A673 (cell line): ENCODE measurements at regions not wholly inside any gene's neighbourhood (a gene's known extent, or its start where the extent isn't known, plus 50 kb on each side); places are given as distances from the start of the nearest gene placed in this dataset.

Experiments
- BruUV-seq: library from RNA; stranded (reverse); fragments of 400-500 nt; replicated peaks from 2 replicates; lab custom pipeline; 2021; lab: Mats Ljungman, UMichigan
- CTCF ChIA-PET: fragments of 300-600 bp; sonication (Branson Sonifier 250); formaldehyde crosslinking; loops from one replicate; lab custom pipeline; 2022; ENCODE audit warnings: antibody characterized with exemption; lab: Charles Lee
- POLR2A ChIA-PET: fragments of 300-600 bp; sonication (Branson Sonifier 250); formaldehyde crosslinking; loops from one replicate; lab custom pipeline; 2022; ENCODE audit warnings: antibody characterized with exemption; ENCODE audit not compliant: low non-redundant PET; lab: Charles Lee
- DNase-seq: peaks from one replicate; pipeline ENCODE4 v3.0.0-alpha.2; 2015; ENCODE audit warnings: low spot score
- H3K27ac ChIP-seq: fragments of 200-600 bp; sonication (generic); 2 replicates; pipeline ENCODE4 v1.5.1; 2016; ENCODE audit warnings: mixed run types, low read depth, mild to moderate bottlenecking, mixed read lengths, antibody characterized with exemption, low read length; ENCODE audit not compliant: poor library complexity, severe bottlenecking
- H3K27me3 ChIP-seq: fragments of 200-600 bp; sonication (generic); replicated peaks from 2 replicates; pipeline ENCODE4 v1.6.1; 2017; ENCODE audit warnings: mixed run types, low read depth, mild to moderate bottlenecking, mixed read lengths, antibody characterized with exemption, low read length; ENCODE audit not compliant: insufficient read depth, poor library complexity
- H3K36me3 ChIP-seq: fragments of 200-600 bp; sonication (generic); 2 replicates; pipeline ENCODE4 v1.6.1; 2016; ENCODE audit warnings: mixed run types, mild to moderate bottlenecking, mixed read lengths, antibody characterized with exemption, low read length; ENCODE audit not compliant: insufficient read depth, poor library complexity, severe bottlenecking
- H3K4me1 ChIP-seq: fragments of 200-600 bp; sonication (generic); 2 replicates; pipeline ENCODE4 v1.6.1; 2017; ENCODE audit warnings: mixed run types, mild to moderate bottlenecking, mixed read lengths, antibody characterized with exemption, low read length; ENCODE audit not compliant: insufficient read depth, poor library complexity, severe bottlenecking
- H3K4me3 ChIP-seq: fragments of 200-600 bp; sonication (generic); 2 replicates; pipeline ENCODE4 v1.5.1; 2016; ENCODE audit warnings: low read depth, mixed run types, mild to moderate bottlenecking, mixed read lengths, low read length; ENCODE audit not compliant: poor library complexity, severe bottlenecking
- H3K9me3 ChIP-seq: fragments of 200-600 bp; sonication (generic); 2 replicates; pipeline ENCODE4 v1.6.1; 2016; ENCODE audit warnings: mixed run types, low read depth, mild to moderate bottlenecking, mixed read lengths, antibody characterized with exemption, low read length; ENCODE audit not compliant: poor library complexity, severe bottlenecking
- CTCF ChIP-seq: fragments of 300-800, 200-600 bp; sonication (generic); conservative IDR thresholded peaks from 2 replicates; pipeline ENCODE4 v1.5.1; 2017; ENCODE audit warnings: low read depth, mild to moderate bottlenecking, antibody characterized with exemption, low read length, moderate library complexity, mixed read lengths
- EZH2 ChIP-seq: fragments of 200-600 bp; sonication (generic); IDR thresholded peaks from 2 replicates; pipeline ENCODE4 v1.6.1; 2017; ENCODE audit warnings: borderline replicate concordance, low read depth, mild to moderate bottlenecking, mixed read lengths, antibody characterized with exemption, low read length; ENCODE audit not compliant: poor library complexity, severe bottlenecking
- intact Hi-C: fragments of 100-400 bp; cut with micrococcal nuclease; formaldehyde crosslinking; loops from one replicate; pipeline ENCODE4 v1.10.0; 2022; ENCODE audit not compliant: unreplicated experiment

GRCh38 chr20:2219481-2220006 lies 76.3 kb upstream of the TGM3 start:
- CTCF ChIA-PET = no interaction called here
- no peak for DNase-seq
- no peaks in the 10 kb centered on the region for H3K4me1 ChIP-seq
- no peaks in the 10 kb centered on the region for H3K36me3 ChIP-seq
- POLR2A ChIA-PET = no interaction called here
- intact Hi-C loops = no loop called here
- no peak for TF ChIP-seq EZH2
- no peak for TF ChIP-seq CTCF
- no peak overlapping the region for H3K27ac ChIP-seq
- no peak overlapping the region for H3K4me3 ChIP-seq
- H3K27me3 ChIP-seq = no peaks in the 10 kb centered on the region
- BruUV-seq = no TSS peak
- H3K9me3 ChIP-seq = peaks cover 11% of the 10 kb centered on the region

- H3K4me3 ChIP-seq = no peak overlapping the region
- POLR2A ChIA-PET = no interaction called here
- intact Hi-C loops = no loop called here
- no peaks in the 10 kb centered on the region for H3K36me3 ChIP-seq
- no peak for DNase-seq
- no TSS peak for BruUV-seq
- CTCF ChIA-PET = no interaction called here
- no peaks in the 10 kb centered on the region for H3K27me3 ChIP-seq
- TF ChIP-seq EZH2 = no peak
- TF ChIP-seq CTCF = no peak
- no peak overlapping the region for H3K27ac ChIP-seq
- no peaks in the 10 kb centered on the region for H3K4me1 ChIP-seq
- peaks cover 11% of the 10 kb centered on the region for H3K9me3 ChIP-seq
Measured at GRCh38 chr20:2220298-2220697, 75.5 kb upstream of the TGM3 start.

- Histone ChIP-seq H3K27ac (no peak overlapping the region), H3K4me3 (no peak overlapping the region), H3K27me3 (no peaks in the 10 kb centered on the region), H3K4me1 (no peaks in the 10 kb centered on the region), H3K36me3 (no peaks in the 10 kb centered on the region), H3K9me3 (peaks cover 11% of the 10 kb centered on the region)
- intact Hi-C loops = no loop called here
- DNase-seq = no peak
- CTCF ChIA-PET = interaction anchor here (0.7 kb wide), 2 partner anchors 13 to 165 kb away, joined by 3 to 7 read pairs; no protein-coding TSS in a partner anchor
- POLR2A ChIA-PET = no interaction called here
- TF ChIP-seq EZH2 (no peak), CTCF (no peak)
- no TSS peak for BruUV-seq
Measured at GRCh38 chr20:2221921-2222320, 73.9 kb upstream of the TGM3 start.
